ENCODE measurements at regions not wholly inside any gene's neighbourhood (a gene's known extent, or its start where the extent isn't known, plus 50 kb on each side); places are given as distances from the start of the nearest gene placed in this dataset.

DNA sequence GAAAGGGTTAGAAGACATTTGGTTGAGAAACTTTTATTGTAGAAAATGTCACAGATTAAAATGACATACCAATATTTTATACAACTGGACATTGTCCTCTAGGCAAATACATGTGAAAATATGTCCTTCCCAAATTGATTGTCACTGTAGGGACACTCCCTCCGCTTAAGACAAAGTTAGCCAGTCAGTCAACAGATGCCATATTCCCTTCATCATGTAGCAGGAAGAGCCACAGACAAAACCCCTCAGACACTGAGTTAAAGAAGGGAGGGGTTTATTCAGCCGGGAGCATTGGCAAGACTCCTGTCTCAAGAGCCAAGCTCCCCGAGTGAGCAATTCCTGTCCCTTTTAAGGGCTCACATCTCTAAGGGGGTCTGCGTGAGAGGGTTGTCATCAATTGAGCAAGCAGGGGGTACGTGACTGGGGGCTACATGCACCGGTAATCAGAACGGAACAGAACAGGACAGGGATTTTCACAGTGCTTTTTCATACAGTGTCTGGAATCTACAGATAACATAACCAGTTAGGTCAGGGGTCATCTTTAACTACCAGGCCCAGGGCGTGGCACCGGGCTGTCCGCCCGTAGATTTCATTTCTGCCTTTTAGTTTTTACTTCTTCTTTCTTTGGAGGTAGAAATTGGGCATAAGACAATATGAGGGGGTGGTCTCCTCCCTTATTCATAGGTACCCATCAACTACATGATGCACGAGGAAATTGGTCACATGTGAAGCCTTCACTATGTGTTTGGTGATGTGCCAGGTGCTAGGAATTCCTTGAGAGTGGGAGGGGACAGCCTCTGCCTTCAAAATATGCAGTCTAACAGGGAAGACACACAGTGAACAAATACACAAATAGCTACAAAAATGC is 155.7 kb upstream of the CDYL start (continued):
- TF ChIP-seq MBD2 (IDR thresholded peaks at IDR 0.05; ENCODE audit: borderline replicate concordance, low read depth) (peak; percentile 90), BRD4 (IDR thresholded peaks at IDR 0.05) (no peak), JUN (IDR thresholded peaks at IDR 0.05; ENCODE audit: borderline replicate concordance, low read depth, low read length) (no peak), JUN (CRISPR knock-in tag; IDR thresholded peaks at IDR 0.05; ENCODE audit: borderline replicate concordance) (no peak), CC2D1A (IDR thresholded peaks at IDR 0.05) (peak; percentile 90), SETDB1 (IDR thresholded peaks at IDR 0.05; ENCODE audit: low read length) (no peak), SMAD3 (CRISPR knock-in tag; conservative IDR thresholded peaks at IDR 0.05) (peak; percentile 74; the same call in 1 of the 2 replicates), SMAD4 (CRISPR knock-in tag; conservative IDR thresholded peaks at IDR 0.05) (peak; percentile 99), OTX1 (CRISPR knock-in tag; IDR thresholded peaks at IDR 0.05) (peak; percentile 44; the same call in 1 of the 2 replicates), ZC3H8 (IDR thresholded peaks at IDR 0.05) (0 out of 2 replicates have a peak, but pooled peaks have one; percentile 16)
- TF ChIP-seq, protein P1, sequence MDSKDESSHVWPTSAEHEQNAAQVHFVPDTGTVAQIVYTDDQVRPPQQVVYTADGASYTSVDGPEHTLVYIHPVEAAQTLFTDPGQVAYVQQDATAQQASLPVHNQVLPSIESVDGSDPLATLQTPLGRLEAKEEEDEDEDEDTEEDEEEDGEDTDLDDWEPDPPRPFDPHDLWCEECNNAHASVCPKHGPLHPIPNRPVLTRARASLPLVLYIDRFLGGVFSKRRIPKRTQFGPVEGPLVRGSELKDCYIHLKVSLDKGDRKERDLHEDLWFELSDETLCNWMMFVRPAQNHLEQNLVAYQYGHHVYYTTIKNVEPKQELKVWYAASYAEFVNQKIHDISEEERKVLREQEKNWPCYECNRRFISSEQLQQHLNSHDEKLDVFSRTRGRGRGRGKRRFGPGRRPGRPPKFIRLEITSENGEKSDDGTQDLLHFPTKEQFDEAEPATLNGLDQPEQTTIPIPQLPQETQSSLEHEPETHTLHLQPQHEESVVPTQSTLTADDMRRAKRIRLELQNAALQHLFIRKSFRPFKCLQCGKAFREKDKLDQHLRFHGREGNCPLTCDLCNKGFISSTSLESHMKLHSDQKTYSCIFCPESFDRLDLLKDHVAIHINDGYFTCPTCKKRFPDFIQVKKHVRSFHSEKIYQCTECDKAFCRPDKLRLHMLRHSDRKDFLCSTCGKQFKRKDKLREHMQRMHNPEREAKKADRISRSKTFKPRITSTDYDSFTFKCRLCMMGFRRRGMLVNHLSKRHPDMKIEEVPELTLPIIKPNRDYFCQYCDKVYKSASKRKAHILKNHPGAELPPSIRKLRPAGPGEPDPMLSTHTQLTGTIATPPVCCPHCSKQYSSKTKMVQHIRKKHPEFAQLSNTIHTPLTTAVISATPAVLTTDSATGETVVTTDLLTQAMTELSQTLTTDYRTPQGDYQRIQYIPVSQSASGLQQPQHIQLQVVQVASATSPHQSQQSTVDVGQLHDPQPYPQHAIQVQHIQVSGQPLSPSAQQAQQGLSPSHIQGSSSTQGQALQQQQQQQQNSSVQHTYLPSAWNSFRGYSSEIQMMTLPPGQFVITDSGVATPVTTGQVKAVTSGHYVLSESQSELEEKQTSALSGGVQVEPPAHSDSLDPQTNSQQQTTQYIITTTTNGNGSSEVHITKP (IDR thresholded peaks at IDR 0.05; ENCODE audit: partially characterized antibody): no peak
- TF ChIP-seq, protein P2, sequence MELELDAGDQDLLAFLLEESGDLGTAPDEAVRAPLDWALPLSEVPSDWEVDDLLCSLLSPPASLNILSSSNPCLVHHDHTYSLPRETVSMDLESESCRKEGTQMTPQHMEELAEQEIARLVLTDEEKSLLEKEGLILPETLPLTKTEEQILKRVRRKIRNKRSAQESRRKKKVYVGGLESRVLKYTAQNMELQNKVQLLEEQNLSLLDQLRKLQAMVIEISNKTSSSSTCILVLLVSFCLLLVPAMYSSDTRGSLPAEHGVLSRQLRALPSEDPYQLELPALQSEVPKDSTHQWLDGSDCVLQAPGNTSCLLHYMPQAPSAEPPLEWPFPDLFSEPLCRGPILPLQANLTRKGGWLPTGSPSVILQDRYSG (tag; conservative IDR thresholded peaks at IDR 0.05; ENCODE audit: low read depth): 0 out of 2 replicates have a peak, but pooled peaks have one; percentile 70
- TF ChIP-seq, protein P3, sequence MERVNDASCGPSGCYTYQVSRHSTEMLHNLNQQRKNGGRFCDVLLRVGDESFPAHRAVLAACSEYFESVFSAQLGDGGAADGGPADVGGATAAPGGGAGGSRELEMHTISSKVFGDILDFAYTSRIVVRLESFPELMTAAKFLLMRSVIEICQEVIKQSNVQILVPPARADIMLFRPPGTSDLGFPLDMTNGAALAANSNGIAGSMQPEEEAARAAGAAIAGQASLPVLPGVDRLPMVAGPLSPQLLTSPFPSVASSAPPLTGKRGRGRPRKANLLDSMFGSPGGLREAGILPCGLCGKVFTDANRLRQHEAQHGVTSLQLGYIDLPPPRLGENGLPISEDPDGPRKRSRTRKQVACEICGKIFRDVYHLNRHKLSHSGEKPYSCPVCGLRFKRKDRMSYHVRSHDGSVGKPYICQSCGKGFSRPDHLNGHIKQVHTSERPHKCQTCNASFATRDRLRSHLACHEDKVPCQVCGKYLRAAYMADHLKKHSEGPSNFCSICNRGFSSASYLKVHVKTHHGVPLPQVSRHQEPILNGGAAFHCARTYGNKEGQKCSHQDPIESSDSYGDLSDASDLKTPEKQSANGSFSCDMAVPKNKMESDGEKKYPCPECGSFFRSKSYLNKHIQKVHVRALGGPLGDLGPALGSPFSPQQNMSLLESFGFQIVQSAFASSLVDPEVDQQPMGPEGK (CRISPR knock-in tag; IDR thresholded peaks at IDR 0.05; ENCODE audit: borderline replicate concordance): no peak
- TF ChIP-seq, protein P4, sequence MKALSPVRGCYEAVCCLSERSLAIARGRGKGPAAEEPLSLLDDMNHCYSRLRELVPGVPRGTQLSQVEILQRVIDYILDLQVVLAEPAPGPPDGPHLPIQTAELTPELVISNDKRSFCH (CRISPR knock-in tag; IDR thresholded peaks at IDR 0.05): no peak
- TF ChIP-seq, protein P4 (tag; IDR thresholded peaks at IDR 0.05): peak; percentile 78
- TF ChIP-seq, protein P5, sequence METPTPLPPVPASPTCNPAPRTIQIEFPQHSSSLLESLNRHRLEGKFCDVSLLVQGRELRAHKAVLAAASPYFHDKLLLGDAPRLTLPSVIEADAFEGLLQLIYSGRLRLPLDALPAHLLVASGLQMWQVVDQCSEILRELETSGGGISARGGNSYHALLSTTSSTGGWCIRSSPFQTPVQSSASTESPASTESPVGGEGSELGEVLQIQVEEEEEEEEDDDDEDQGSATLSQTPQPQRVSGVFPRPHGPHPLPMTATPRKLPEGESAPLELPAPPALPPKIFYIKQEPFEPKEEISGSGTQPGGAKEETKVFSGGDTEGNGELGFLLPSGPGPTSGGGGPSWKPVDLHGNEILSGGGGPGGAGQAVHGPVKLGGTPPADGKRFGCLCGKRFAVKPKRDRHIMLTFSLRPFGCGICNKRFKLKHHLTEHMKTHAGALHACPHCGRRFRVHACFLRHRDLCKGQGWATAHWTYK (CRISPR knock-in tag; IDR thresholded peaks at IDR 0.05): 0 out of 2 replicates have a peak, but pooled peaks have one; percentile 40
- TF ChIP-seq, protein P6, sequence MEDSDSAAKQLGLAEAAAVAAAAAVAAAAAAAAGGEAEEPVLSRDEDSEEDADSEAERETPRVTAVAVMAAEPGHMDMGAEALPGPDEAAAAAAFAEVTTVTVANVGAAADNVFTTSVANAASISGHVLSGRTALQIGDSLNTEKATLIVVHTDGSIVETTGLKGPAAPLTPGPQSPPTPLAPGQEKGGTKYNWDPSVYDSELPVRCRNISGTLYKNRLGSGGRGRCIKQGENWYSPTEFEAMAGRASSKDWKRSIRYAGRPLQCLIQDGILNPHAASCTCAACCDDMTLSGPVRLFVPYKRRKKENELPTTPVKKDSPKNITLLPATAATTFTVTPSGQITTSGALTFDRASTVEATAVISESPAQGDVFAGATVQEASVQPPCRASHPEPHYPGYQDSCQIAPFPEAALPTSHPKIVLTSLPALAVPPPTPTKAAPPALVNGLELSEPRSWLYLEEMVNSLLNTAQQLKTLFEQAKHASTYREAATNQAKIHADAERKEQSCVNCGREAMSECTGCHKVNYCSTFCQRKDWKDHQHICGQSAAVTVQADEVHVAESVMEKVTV (CRISPR knock-in tag; IDR thresholded peaks at IDR 0.05): 0 out of 2 replicates have a peak, but pooled peaks have one; percentile 6

All from K562 (cell line).